Mammary epithelial cell (primary cell): ENCODE measurements at regions not wholly inside any gene's neighbourhood (a gene's known extent, or its start where the extent isn't known, plus 50 kb on each side); places are given as distances from the start of the nearest gene placed in this dataset.
"Not testable (repeated sequence)": the region's sequence is repeated elsewhere in the genome, so short reads cannot be mapped to it uniquely, and the experiment has no call there.

Experiments used
- EZH2 ChIP-seq: IDR thresholded peaks from 2 replicates; pipeline ENCODE4 v1.6.1; 2012; ENCODE audit warnings: low read length, inconsistent platforms, borderline replicate concordance
- TF ChIP-seq, protein P1 (sequence below), 2 donors: IDR thresholded peaks in 1 of 2; conservative IDR thresholded peaks in 1 of 2; 2 replicates each; pipeline ENCODE4 v1.5.1; 2011 to 2012; ENCODE audit warnings: inconsistent platforms in 2 of 2, low read length in 2 of 2, mild to moderate bottlenecking in 2 of 2, control low read depth in 1 of 2, low read depth in 1 of 2; ENCODE audit not compliant: insufficient read depth in 1 of 2; ENCODE audit errors: extremely low read depth in 1 of 2

DNA sequence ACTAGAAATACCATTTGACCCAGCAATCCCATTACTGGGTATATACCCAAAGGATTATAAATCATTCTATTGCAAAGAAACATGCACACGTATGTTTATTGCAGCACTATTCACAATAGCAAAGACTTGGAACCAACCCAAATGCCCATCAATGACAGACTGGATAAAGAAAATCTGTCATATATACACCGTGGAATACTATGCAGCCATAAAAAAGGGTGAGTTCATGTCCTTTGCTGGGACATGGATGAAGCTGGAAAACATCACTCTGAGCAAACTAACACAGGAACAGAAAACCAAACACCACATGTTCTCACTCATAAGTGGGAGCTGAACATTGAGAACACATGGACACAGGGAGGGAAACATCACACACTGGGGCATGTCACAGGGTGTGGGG is 180.7 kb upstream of the IRX4 start:
- TF ChIP-seq, protein P1, sequence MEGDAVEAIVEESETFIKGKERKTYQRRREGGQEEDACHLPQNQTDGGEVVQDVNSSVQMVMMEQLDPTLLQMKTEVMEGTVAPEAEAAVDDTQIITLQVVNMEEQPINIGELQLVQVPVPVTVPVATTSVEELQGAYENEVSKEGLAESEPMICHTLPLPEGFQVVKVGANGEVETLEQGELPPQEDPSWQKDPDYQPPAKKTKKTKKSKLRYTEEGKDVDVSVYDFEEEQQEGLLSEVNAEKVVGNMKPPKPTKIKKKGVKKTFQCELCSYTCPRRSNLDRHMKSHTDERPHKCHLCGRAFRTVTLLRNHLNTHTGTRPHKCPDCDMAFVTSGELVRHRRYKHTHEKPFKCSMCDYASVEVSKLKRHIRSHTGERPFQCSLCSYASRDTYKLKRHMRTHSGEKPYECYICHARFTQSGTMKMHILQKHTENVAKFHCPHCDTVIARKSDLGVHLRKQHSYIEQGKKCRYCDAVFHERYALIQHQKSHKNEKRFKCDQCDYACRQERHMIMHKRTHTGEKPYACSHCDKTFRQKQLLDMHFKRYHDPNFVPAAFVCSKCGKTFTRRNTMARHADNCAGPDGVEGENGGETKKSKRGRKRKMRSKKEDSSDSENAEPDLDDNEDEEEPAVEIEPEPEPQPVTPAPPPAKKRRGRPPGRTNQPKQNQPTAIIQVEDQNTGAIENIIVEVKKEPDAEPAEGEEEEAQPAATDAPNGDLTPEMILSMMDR (conservative IDR thresholded peaks at IDR 0.05 in 1 of 2, IDR thresholded peaks at IDR 0.05 in 1 of 2; ENCODE audit: extremely low read depth in 1 of 2, insufficient read depth in 1 of 2, low read depth in 1 of 2, low read length in 2 of 2): not testable (repeated sequence)
- TF ChIP-seq EZH2: not testable (repeated sequence)
